ENCODE measurements at regions not wholly inside any gene's neighbourhood (a gene's known extent, or its start where the extent isn't known, plus 50 kb on each side); places are given as distances from the start of the nearest gene placed in this dataset.
"Not testable (repeated sequence)": the region's sequence is repeated elsewhere in the genome, so short reads cannot be mapped to it uniquely, and the experiment has no call there.

GRCh38 chr5:89064736-89065135, 181.8 kb upstream of the MEF2C start:
- Histone ChIP-seq H3K9ac (ENCODE audit: insufficient read length, low read depth) (no peak overlapping the region), H3K27me3 (ENCODE audit: insufficient read depth, insufficient read length) (no peaks in the 10 kb centered on the region), H3K4me1 (ENCODE audit: insufficient read depth, insufficient read length) (no peaks in the 10 kb centered on the region), H3K36me3 (ENCODE audit: insufficient read depth, insufficient read length, low read length) (no peaks in the 10 kb centered on the region), H3K4me3 (ENCODE audit: insufficient read length, low read depth) (no peak overlapping the region), H3K9me3 (ENCODE audit: insufficient read depth, low read length) (no peaks in the 10 kb centered on the region)
- TF ChIP-seq YY1 (IDR thresholded peaks at IDR 0.05; ENCODE audit: insufficient read depth, insufficient read length): no peak
- no peak for TF ChIP-seq SUZ12 (IDR thresholded peaks at IDR 0.05; ENCODE audit: extremely low read depth, insufficient read depth, insufficient read length)
- TF ChIP-seq ZNF274 (IDR thresholded peaks at IDR 0.05; ENCODE audit: low read depth, low read length): no peak
- no peak for DNase-seq (ENCODE audit: low read depth, low spot score)

- H3K9ac ChIP-seq (ENCODE audit: insufficient read length, low read depth): no peak overlapping the region
- TF ChIP-seq YY1 (IDR thresholded peaks at IDR 0.05; ENCODE audit: insufficient read depth, insufficient read length): no peak
- no peak for TF ChIP-seq ZNF274 (IDR thresholded peaks at IDR 0.05; ENCODE audit: low read depth, low read length)
- TF ChIP-seq SUZ12 (IDR thresholded peaks at IDR 0.05; ENCODE audit: extremely low read depth, insufficient read depth, insufficient read length): no peak
- DNase-seq (ENCODE audit: low read depth, low spot score): no peak
These were observed 181.1 kb upstream of the MEF2C start for GRCh38 chr5:89064054-89064453.

GRCh38 chr5:89060768-89061167, 177.8 kb upstream of the MEF2C start:
- Histone ChIP-seq H3K9me3 (ENCODE audit: insufficient read depth, low read length) (no peaks in the 10 kb centered on the region), H3K36me3 (ENCODE audit: insufficient read depth, insufficient read length, low read length) (no peaks in the 10 kb centered on the region), H3K4me3 (ENCODE audit: insufficient read length, low read depth) (no peak overlapping the region), H3K9ac (ENCODE audit: insufficient read length, low read depth) (no peak overlapping the region), H3K27me3 (ENCODE audit: insufficient read depth, insufficient read length) (no peaks in the 10 kb centered on the region), H3K4me1 (ENCODE audit: insufficient read depth, insufficient read length) (no peaks in the 10 kb centered on the region)
- no peak for TF ChIP-seq ZNF274 (IDR thresholded peaks at IDR 0.05; ENCODE audit: low read depth, low read length)
- no peak for TF ChIP-seq SUZ12 (IDR thresholded peaks at IDR 0.05; ENCODE audit: extremely low read depth, insufficient read depth, insufficient read length)
- TF ChIP-seq YY1 (IDR thresholded peaks at IDR 0.05; ENCODE audit: insufficient read depth, insufficient read length): no peak
- DNase-seq (ENCODE audit: low read depth, low spot score): no peak

More at GRCh38 chr5:89064054-89064453, 181.1 kb upstream of the MEF2C start:
- Histone ChIP-seq H3K9me3 (ENCODE audit: insufficient read depth, low read length) (no peaks in the 10 kb centered on the region), H3K4me3 (ENCODE audit: insufficient read length, low read depth) (no peak overlapping the region), H3K36me3 (ENCODE audit: insufficient read depth, insufficient read length, low read length) (no peaks in the 10 kb centered on the region), H3K4me1 (ENCODE audit: insufficient read depth, insufficient read length) (no peaks in the 10 kb centered on the region), H3K27me3 (ENCODE audit: insufficient read depth, insufficient read length) (no peaks in the 10 kb centered on the region)

GRCh38 chr5:89059274-89059673, 176.3 kb upstream of the MEF2C start:
- DNase-seq (ENCODE audit: low read depth, low spot score): no peak

GRCh38 chr5:89055695-89056085, 172.7 kb upstream of the MEF2C start:
- Histone ChIP-seq H3K4me3 (ENCODE audit: insufficient read length, low read depth) (no peak overlapping the region), H3K9me3 (ENCODE audit: insufficient read depth, low read length) (peaks cover 6% of the 10 kb centered on the region; the same call in 1 of the 2 replicates), H3K4me1 (ENCODE audit: insufficient read depth, insufficient read length) (no peaks in the 10 kb centered on the region), H3K36me3 (ENCODE audit: insufficient read depth, insufficient read length, low read length) (no peaks in the 10 kb centered on the region), H3K27me3 (ENCODE audit: insufficient read depth, insufficient read length) (no peaks in the 10 kb centered on the region), H3K9ac (ENCODE audit: insufficient read length, low read depth) (no peak overlapping the region)
- TF ChIP-seq YY1 (IDR thresholded peaks at IDR 0.05; ENCODE audit: insufficient read depth, insufficient read length) (no peak), ZNF274 (IDR thresholded peaks at IDR 0.05; ENCODE audit: low read depth, low read length) (no peak), SUZ12 (IDR thresholded peaks at IDR 0.05; ENCODE audit: extremely low read depth, insufficient read depth, insufficient read length) (no peak)
- no peak for DNase-seq (ENCODE audit: low read depth, low spot score)

More at GRCh38 chr5:89059274-89059673, 176.3 kb upstream of the MEF2C start:
- H3K27me3 ChIP-seq (ENCODE audit: insufficient read depth, insufficient read length): no peaks in the 10 kb centered on the region
- TF ChIP-seq SUZ12 (IDR thresholded peaks at IDR 0.05; ENCODE audit: extremely low read depth, insufficient read depth, insufficient read length) (no peak), YY1 (IDR thresholded peaks at IDR 0.05; ENCODE audit: insufficient read depth, insufficient read length) (no peak), ZNF274 (IDR thresholded peaks at IDR 0.05; ENCODE audit: low read depth, low read length) (no peak)
- no peaks in the 10 kb centered on the region for H3K4me1 ChIP-seq (ENCODE audit: insufficient read depth, insufficient read length)
- no peaks in the 10 kb centered on the region for H3K9me3 ChIP-seq (ENCODE audit: insufficient read depth, low read length)
- no peak overlapping the region for H3K9ac ChIP-seq (ENCODE audit: insufficient read length, low read depth)
- no peak overlapping the region for H3K4me3 ChIP-seq (ENCODE audit: insufficient read length, low read depth)
- H3K36me3 ChIP-seq (ENCODE audit: insufficient read depth, insufficient read length, low read length): no peaks in the 10 kb centered on the region

- H3K4me1 ChIP-seq (ENCODE audit: insufficient read depth, insufficient read length): no peaks in the 10 kb centered on the region
- H3K9ac ChIP-seq (ENCODE audit: insufficient read length, low read depth): no peak overlapping the region
- H3K27me3 ChIP-seq (ENCODE audit: insufficient read depth, insufficient read length): no peaks in the 10 kb centered on the region
- H3K36me3 ChIP-seq (ENCODE audit: insufficient read depth, insufficient read length, low read length): no peaks in the 10 kb centered on the region
- TF ChIP-seq SUZ12 (IDR thresholded peaks at IDR 0.05; ENCODE audit: extremely low read depth, insufficient read depth, insufficient read length) (no peak), ZNF274 (IDR thresholded peaks at IDR 0.05; ENCODE audit: low read depth, low read length) (no peak), YY1 (IDR thresholded peaks at IDR 0.05; ENCODE audit: insufficient read depth, insufficient read length) (no peak)
- no peak overlapping the region for H3K4me3 ChIP-seq (ENCODE audit: insufficient read length, low read depth)
- H3K9me3 ChIP-seq (ENCODE audit: insufficient read depth, low read length): peaks cover 10% of the 10 kb centered on the region; the same call in 1 of the 2 replicates
- DNase-seq (ENCODE audit: low read depth, low spot score): no peak
These were observed 172.2 kb upstream of the MEF2C start for GRCh38 chr5:89055015-89055694.

GRCh38 chr5:89053547-89053946, 170.6 kb upstream of the MEF2C start:
- Histone ChIP-seq H3K4me1 (ENCODE audit: insufficient read depth, insufficient read length) (no peaks in the 10 kb centered on the region), H3K27me3 (ENCODE audit: insufficient read depth, insufficient read length) (no peaks in the 10 kb centered on the region), H3K4me3 (ENCODE audit: insufficient read length, low read depth) (no peak overlapping the region), H3K9ac (ENCODE audit: insufficient read length, low read depth) (no peak overlapping the region), H3K9me3 (ENCODE audit: insufficient read depth, low read length) (peaks cover 11% of the 10 kb centered on the region; the same call in 1 of the 2 replicates), H3K36me3 (ENCODE audit: insufficient read depth, insufficient read length, low read length) (no peaks in the 10 kb centered on the region)
- TF ChIP-seq SUZ12 (IDR thresholded peaks at IDR 0.05; ENCODE audit: extremely low read depth, insufficient read depth, insufficient read length) (no peak), ZNF274 (IDR thresholded peaks at IDR 0.05; ENCODE audit: low read depth, low read length) (no peak), YY1 (IDR thresholded peaks at IDR 0.05; ENCODE audit: insufficient read depth, insufficient read length) (no peak)
- no peak for DNase-seq (ENCODE audit: low read depth, low spot score)

- not testable (repeated sequence) for H3K36me3 ChIP-seq (ENCODE audit: insufficient read depth, insufficient read length, low read length)
These were observed 167.1 kb upstream of the MEF2C start for GRCh38 chr5:89050062-89050461.

More at GRCh38 chr5:89050062-89050461, 167.1 kb upstream of the MEF2C start:
- not testable (repeated sequence) for H3K4me1 ChIP-seq (ENCODE audit: insufficient read depth, insufficient read length); H3K9ac ChIP-seq (ENCODE audit: insufficient read length, low read depth); H3K4me3 ChIP-seq (ENCODE audit: insufficient read length, low read depth); H3K27me3 ChIP-seq (ENCODE audit: insufficient read depth, insufficient read length); DNase-seq (ENCODE audit: low read depth, low spot score)
- H3K9me3 ChIP-seq (ENCODE audit: insufficient read depth, low read length): peaks cover 11% of the 10 kb centered on the region; the same call in 1 of the 2 replicates

Measured in NT2/D1 (cell line).